Endodermal cell (in vitro differentiated cells): ENCODE measurements at regions not wholly inside any gene's neighbourhood (a gene's known extent, or its start where the extent isn't known, plus 50 kb on each side); places are given as distances from the start of the nearest gene placed in this dataset.

Experiments used
- DNase-seq: peaks from one replicate; pipeline ENCODE4 v3.0.0-alpha.2; 2017
- H3K27ac ChIP-seq: 2 replicates; pipeline ENCODE4 v1.5.1; 2013; ENCODE audit warnings: mild to moderate bottlenecking, low read depth, low read length, moderate library complexity
- H3K27me3 ChIP-seq: 2 replicates; pipeline ENCODE4 v1.6.1; 2013; ENCODE audit warnings: mild to moderate bottlenecking, low read length, moderate library complexity; ENCODE audit not compliant: insufficient read depth, control insufficient read depth, poor library complexity, severe bottlenecking
- H3K36me3 ChIP-seq: 2 replicates; pipeline ENCODE4 v1.7.0; 2013; ENCODE audit warnings: mild to moderate bottlenecking, low read length, moderate library complexity; ENCODE audit not compliant: control insufficient read depth, insufficient read depth
- H3K4me1 ChIP-seq: one replicate; pipeline ENCODE4 v1.7.0; 2013; ENCODE audit warnings: low read length; ENCODE audit not compliant: control insufficient read depth, insufficient read depth
- H3K4me3 ChIP-seq: 2 replicates; pipeline ENCODE4 v1.5.1; 2013; ENCODE audit warnings: mild to moderate bottlenecking, low read length, moderate library complexity
- H3K9ac ChIP-seq: 2 replicates; pipeline ENCODE4 v1.6.1; 2013; ENCODE audit warnings: mild to moderate bottlenecking, low read length, moderate library complexity; ENCODE audit not compliant: poor library complexity, severe bottlenecking; ENCODE audit errors: extremely low read depth
- H3K9me3 ChIP-seq: 2 replicates; pipeline ENCODE4 v1.6.1; 2013; ENCODE audit warnings: mild to moderate bottlenecking, low read length, moderate library complexity; ENCODE audit not compliant: control insufficient read depth
- H3K27ac Mint-ChIP-seq: 2 replicates; pipeline ENCODE4 v1.8.0; 2020; ENCODE audit warnings: mixed read lengths
- H3K27me3 Mint-ChIP-seq: 2 replicates; pipeline ENCODE4 v1.8.0; 2021; ENCODE audit warnings: mild to moderate bottlenecking, mixed read lengths; ENCODE audit not compliant: insufficient read depth
- H3K36me3 Mint-ChIP-seq: 2 replicates; pipeline ENCODE4 v1.8.0; 2020; ENCODE audit warnings: low read depth, mixed read lengths
- H3K4me1 Mint-ChIP-seq: 2 replicates; pipeline ENCODE4 v1.8.0; 2020; ENCODE audit warnings: mixed read lengths
- H3K4me3 Mint-ChIP-seq: 2 replicates; pipeline ENCODE4 v1.8.0; 2020; ENCODE audit warnings: mild to moderate bottlenecking, moderate library complexity, mixed read lengths
- H3K9me3 Mint-ChIP-seq: 2 replicates; pipeline ENCODE4 v1.8.0; 2020; ENCODE audit warnings: mild to moderate bottlenecking, mixed read lengths
- WGBS, 2 experiments: methylation state at CpG; one replicate each; pipeline versions ENCODE4 v1.1.5 to v1.1.7; 2013; ENCODE audit warnings: missing lambda C conversion rate in 2 of 2, mixed read lengths in 1 of 2; ENCODE audit not compliant: insufficient coverage in 1 of 2, insufficient read length in 1 of 2; 5-methylcytosine and 5-hydroxymethylcytosine counted together
- TF ChIP-seq, protein P1 (sequence below): fragments of 200-600 bp; sonication (generic); conservative IDR thresholded peaks from 2 replicates; pipeline ENCODE4 v1.5.0; 2021; ENCODE audit warnings: antibody characterized with exemption, mild to moderate bottlenecking

DNA sequence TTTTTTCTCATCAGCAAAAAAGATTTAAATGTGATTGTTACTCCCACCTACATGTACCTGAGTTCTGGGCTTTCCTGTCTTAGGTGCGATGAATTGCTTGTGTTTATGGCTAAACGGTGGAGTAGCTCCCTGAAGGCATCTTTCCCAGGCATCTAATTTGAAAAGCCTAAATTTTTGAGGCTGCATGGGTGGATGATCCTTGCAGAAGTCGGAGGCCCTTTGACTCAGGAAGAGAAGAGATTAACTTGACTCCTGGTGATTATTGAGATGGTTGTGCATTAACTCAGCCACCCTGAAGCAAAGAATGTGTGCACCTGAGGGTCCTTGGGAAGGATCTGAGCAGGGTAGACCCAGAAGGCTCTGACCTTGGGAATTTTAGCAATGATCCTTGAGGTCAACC, 155.6 kb upstream of the SEMA3C start:
- Mint-ChIP-seq H3K27ac (no peak overlapping the region), H3K36me3 (no peaks in the 10 kb centered on the region), H3K27me3 (no peaks in the 10 kb centered on the region), H3K4me1 (no peaks in the 10 kb centered on the region), H3K4me3 (no peak overlapping the region), H3K9me3 (peaks cover 26% of the 10 kb centered on the region)
- TF ChIP-seq, protein P1, sequence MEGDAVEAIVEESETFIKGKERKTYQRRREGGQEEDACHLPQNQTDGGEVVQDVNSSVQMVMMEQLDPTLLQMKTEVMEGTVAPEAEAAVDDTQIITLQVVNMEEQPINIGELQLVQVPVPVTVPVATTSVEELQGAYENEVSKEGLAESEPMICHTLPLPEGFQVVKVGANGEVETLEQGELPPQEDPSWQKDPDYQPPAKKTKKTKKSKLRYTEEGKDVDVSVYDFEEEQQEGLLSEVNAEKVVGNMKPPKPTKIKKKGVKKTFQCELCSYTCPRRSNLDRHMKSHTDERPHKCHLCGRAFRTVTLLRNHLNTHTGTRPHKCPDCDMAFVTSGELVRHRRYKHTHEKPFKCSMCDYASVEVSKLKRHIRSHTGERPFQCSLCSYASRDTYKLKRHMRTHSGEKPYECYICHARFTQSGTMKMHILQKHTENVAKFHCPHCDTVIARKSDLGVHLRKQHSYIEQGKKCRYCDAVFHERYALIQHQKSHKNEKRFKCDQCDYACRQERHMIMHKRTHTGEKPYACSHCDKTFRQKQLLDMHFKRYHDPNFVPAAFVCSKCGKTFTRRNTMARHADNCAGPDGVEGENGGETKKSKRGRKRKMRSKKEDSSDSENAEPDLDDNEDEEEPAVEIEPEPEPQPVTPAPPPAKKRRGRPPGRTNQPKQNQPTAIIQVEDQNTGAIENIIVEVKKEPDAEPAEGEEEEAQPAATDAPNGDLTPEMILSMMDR: no peak
- no peak for DNase-seq
- Histone ChIP-seq H3K9me3 (peaks cover 10% of the 10 kb centered on the region), H3K27me3 (no peaks in the 10 kb centered on the region), H3K9ac (no peak overlapping the region), H3K36me3 (no peaks in the 10 kb centered on the region), H3K27ac (no peak overlapping the region), H3K4me1 (no peaks in the 10 kb centered on the region), H3K4me3 (no peak overlapping the region)
- WGBS, 2 experiments: 90 to 94% methylated on average over 2 to 3 of the region's 3 CpGs

DNA sequence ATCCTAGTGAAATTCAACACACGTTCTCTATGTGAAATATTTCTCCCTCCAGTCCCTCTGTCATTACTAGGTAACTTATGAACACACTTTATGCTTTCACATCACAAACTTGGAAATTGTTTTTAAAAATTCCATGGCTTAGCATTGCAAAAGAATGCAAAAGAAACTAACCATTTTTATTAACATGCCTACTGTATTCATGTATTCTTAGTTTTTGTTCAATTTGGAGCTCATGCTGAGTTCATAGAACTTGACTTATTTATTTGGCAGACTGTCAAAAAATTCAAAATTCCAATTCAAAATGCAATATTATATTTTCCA, 155.0 kb upstream of the SEMA3C start:
- Histone ChIP-seq H3K4me1 (no peaks in the 10 kb centered on the region), H3K27me3 (no peaks in the 10 kb centered on the region), H3K36me3 (no peaks in the 10 kb centered on the region), H3K9me3 (peaks cover 10% of the 10 kb centered on the region), H3K9ac (no peak overlapping the region), H3K27ac (no peak overlapping the region), H3K4me3 (no peak overlapping the region)
- Mint-ChIP-seq H3K9me3 (peaks cover 26% of the 10 kb centered on the region), H3K36me3 (no peaks in the 10 kb centered on the region), H3K4me3 (no peak overlapping the region), H3K27ac (no peak overlapping the region), H3K4me1 (no peaks in the 10 kb centered on the region), H3K27me3 (no peaks in the 10 kb centered on the region)
- TF ChIP-seq, protein P1: no peak
- no peak for DNase-seq
- WGBS, 2 experiments: 80 to 88% methylated on average over 1 of the region's 1 CpG

DNA sequence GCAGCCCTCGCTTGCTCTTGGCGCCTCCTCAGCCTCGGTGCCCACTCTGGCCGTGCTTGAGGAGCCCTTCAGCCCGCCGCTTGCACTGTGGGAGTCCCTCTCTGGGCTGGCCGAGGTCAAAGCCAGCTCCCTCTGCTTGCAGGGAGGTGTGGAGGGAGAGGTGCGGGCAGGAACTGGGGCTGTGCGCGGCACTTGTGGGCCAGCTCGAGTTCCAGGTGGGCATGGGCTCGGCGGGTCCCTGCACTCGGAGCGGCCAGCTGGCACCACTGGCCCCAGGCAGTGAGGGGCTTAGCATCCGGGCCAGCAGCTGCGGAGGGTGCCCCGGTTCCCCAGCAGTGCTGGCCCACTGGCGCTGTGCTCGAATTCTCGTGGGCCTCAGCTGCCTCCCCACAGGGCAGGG, 152.1 kb upstream of the SEMA3C start:
- H3K27me3 Mint-ChIP-seq: no peaks in the 10 kb centered on the region
- DNase-seq: no peak

More for the DNA sequence above, 152.1 kb upstream of the SEMA3C start:
- 92 to 100% methylated on average over 8 to 21 of the region's 21 CpGs for WGBS, 2 experiments
- Histone ChIP-seq H3K4me3 (no peak overlapping the region), H3K27me3 (no peaks in the 10 kb centered on the region), H3K4me1 (no peaks in the 10 kb centered on the region), H3K27ac (no peak overlapping the region), H3K9ac (no peak overlapping the region), H3K36me3 (no peaks in the 10 kb centered on the region), H3K9me3 (no peaks in the 10 kb centered on the region)
- Mint-ChIP-seq H3K4me1 (no peaks in the 10 kb centered on the region), H3K9me3 (peaks cover 14% of the 10 kb centered on the region), H3K27ac (no peak overlapping the region), H3K4me3 (no peak overlapping the region), H3K36me3 (no peaks in the 10 kb centered on the region)
- TF ChIP-seq, protein P1: no peak
